ENCODE measurements at regions not wholly inside any gene's neighbourhood (a gene's known extent, or its start where the extent isn't known, plus 50 kb on each side); places are given as distances from the start of the nearest gene placed in this dataset.

DNA sequence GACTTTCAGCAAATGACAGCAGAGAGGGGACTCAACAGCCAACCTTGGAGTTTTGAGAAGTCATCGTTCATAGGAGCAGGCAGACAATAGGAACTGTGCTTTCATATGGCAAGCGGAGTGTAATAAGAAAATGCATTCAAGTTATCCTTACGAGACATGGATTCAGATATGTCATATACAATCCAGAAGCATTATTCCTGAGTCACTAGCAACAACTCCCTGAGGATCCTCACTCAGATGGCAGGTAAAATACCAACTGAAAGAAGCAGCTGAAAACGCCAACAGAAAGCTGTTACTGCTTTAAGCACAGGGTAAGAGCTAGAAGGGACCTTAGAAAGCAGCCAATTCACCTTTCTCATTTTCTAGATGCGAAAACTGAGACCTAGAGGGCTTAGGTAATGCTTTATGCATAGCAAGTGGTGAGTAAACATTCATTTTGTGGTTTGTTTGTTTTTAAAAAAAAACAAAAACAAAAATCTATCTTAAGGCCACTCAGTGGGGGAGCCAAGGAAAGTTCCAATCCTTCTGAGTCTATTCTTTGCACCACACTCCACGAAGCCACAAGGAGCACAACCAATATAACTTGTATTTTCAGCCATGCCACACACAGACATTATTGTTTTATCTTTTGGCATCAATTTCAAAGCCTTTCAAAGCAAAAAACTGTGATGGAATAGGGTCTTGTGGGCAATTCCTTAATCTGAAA, 89.1 kb upstream of the RIOK3 start:
- Histone ChIP-seq H3K36me3 (no peaks in the 10 kb centered on the region), H3K4me3 (no peak overlapping the region), H3K27ac (no peak overlapping the region), H3K4me1 (no peaks in the 10 kb centered on the region), H3K27me3 (no peaks in the 10 kb centered on the region), H3K9me3 (no peaks in the 10 kb centered on the region)
- no peak for DNase-seq
- TF ChIP-seq POLR2A (IDR thresholded peaks at IDR 0.05) (no peak), CTCF (IDR thresholded peaks at IDR 0.05) (no peak)

DNA sequence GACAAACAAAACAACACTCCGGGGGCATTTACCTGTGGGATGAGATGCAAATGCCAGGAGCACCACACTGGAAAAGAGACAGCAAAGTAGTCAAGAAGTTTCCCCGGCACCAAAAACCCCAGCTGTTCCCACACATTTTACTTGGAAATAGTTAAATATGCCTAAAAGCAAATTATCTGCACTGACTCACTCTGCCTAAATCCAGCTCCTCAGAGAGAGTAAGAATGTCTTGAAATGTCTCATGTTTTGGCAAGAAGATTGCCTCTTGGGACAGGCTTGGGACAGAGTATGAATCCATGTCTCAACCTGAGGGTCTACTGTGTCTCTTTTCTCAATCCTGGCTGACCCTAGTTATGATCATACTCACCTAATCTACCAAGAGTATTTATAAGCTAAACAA, 87.5 kb upstream of the RIOK3 start:
- Histone ChIP-seq H3K36me3 (no peaks in the 10 kb centered on the region), H3K27ac (no peak overlapping the region), H3K27me3 (no peaks in the 10 kb centered on the region), H3K9me3 (no peaks in the 10 kb centered on the region), H3K4me3 (no peak overlapping the region), H3K4me1 (no peaks in the 10 kb centered on the region)
- TF ChIP-seq CTCF (IDR thresholded peaks at IDR 0.05) (no peak), POLR2A (IDR thresholded peaks at IDR 0.05) (no peak)
- DNase-seq: no peak

- no peaks in the 10 kb centered on the region for H3K36me3 ChIP-seq
- H3K27ac ChIP-seq: no peak overlapping the region
- TF ChIP-seq POLR2A (IDR thresholded peaks at IDR 0.05): no peak
- TF ChIP-seq CTCF (IDR thresholded peaks at IDR 0.05): no peak
- H3K9me3 ChIP-seq: no peaks in the 10 kb centered on the region
- H3K27me3 ChIP-seq: no peaks in the 10 kb centered on the region
- H3K4me1 ChIP-seq: no peaks in the 10 kb centered on the region
- no peak for DNase-seq
- no peak overlapping the region for H3K4me3 ChIP-seq
Measured at GRCh38 chr18:23369266-23369665, 83.8 kb upstream of the RIOK3 start.

DNA sequence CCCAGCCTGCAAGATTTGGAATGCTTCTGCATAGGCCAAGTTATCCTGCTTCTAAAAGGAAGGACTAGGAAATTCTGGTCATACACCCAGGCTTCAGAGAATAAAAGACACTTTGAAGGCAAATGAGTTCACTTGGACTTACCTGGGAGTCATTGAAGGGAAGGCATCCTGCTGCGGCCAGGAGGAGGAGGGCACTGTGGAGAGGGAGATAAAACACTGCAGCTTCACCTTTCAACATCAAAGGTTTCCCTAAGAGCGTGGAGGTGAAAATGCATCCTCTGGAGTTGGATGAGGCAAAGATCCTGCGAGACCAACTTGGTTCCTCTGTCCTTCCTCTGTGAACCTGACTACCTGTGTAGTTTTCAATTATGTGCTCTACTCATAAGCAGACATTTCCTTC, 79.5 kb upstream of the RIOK3 start:
- DNase-seq: no peak
- peaks cover 0 to 16% (median 2%) of the 10 kb centered on the region in 4 donors for H3K4me1 ChIP-seq
- H3K9me3 ChIP-seq: no peaks in the 10 kb centered on the region
- no peaks in the 10 kb centered on the region for H3K27me3 ChIP-seq
- H3K4me3 ChIP-seq: no peak overlapping the region
- no peaks in the 10 kb centered on the region for H3K36me3 ChIP-seq
- no peak overlapping the region for H3K27ac ChIP-seq
- no peak for TF ChIP-seq POLR2A (IDR thresholded peaks at IDR 0.05)
- no peak for TF ChIP-seq CTCF (IDR thresholded peaks at IDR 0.05)

DNA sequence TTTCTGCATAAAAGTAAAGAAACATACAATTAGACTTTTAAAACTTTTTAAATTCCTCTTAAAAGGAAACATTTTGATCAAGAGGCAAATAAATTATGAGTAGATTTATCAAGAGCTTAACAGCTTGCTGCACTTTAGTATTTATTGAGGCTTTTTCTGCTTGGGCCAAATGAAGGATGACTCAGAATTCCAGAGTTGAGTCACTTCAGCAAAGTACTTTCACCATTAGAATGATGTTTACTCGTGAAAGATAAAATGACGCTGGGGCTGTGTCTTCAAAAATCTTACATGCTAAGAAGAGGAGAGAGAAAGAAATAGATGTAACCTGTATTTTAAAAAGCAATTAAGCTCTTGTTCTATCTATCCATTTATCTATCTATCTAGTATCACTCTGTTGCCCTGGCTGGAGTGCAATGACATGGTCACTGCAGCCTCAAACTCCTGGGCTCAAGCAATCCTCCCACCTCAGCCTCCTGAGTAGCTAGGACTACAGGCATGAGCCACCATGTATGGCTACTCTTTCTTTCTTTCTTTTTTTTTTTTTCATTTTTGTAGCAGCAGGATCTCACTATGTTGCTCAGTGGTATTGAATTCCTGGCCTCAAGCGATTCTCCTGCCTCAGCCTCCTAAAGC, 75.3 kb upstream of the RIOK3 start:
- Histone ChIP-seq H3K4me3 (no peak overlapping the region), H3K36me3 (no peaks in the 10 kb centered on the region), H3K27ac (peak overlapping the region in 3 of 4 donors; percentile 38 to 75 (median 61)), H3K4me1 (peaks cover 0 to 16% (median 2%) of the 10 kb centered on the region in 4 donors), H3K9me3 (no peaks in the 10 kb centered on the region), H3K27me3 (no peaks in the 10 kb centered on the region)
- no peak for DNase-seq
- TF ChIP-seq CTCF (IDR thresholded peaks at IDR 0.05) (no peak), POLR2A (IDR thresholded peaks at IDR 0.05) (no peak)
